GM18508 (cell line): ENCODE measurements at regions not wholly inside any gene's neighbourhood (a gene's known extent, or its start where the extent isn't known, plus 50 kb on each side); places are given as distances from the start of the nearest gene placed in this dataset.

ENCODE experiments used
- ATAC-seq: cut with Tn5 transposase; IDR thresholded peaks from one replicate; pipeline ENCODE4 v1.9.1; 2021; ENCODE audit warnings: moderate number of reproducible peaks; ENCODE audit not compliant: insufficient read depth, unreplicated experiment

GRCh38 chr5:66454186-66455078 lies 141.8 kb upstream of the MAST4 start:
- ATAC-seq: no peak

DNA sequence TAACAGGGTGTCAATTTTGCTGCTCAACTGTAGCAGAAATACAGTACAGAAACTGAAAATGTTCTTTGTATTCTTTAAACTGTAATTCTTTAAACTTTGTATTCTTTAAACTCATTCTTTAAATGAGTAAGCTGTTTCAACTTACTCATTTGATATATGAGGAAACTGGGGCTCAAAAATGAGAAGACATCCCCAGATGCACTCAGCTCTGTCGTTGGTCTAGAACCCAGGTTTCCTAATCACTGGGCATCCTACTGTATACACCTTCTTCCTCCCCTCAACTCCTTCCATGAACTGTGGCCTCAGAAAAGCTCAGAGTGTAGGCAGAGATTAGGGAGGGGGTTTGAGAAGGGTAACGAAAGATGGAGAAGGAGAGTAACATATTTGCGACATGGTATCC lies 136.5 kb upstream of the MAST4 start:
- ATAC-seq: no peak

DNA sequence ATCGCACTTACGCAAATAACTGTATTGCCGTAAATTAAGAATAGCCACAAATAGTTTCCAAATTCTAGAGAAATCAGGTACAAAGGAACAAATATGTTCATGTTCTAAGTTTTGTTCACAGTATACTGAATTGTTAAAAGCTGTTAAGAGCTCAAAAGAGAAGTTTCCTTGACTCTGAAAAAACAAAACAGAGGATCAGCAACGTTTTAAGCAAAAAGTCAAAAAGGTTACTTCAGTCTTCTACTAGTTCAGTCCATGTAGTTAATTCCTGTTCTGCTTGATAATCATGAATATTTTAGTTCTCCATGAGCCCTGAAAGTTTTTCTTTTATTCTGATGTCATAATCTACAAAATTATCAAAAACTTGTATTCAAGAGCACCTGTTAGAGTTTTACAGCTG lies 128.6 kb upstream of the MAST4 start:
- no peak for ATAC-seq

GRCh38 chr5:66469684-66470083 lies 126.5 kb upstream of the MAST4 start:
- ATAC-seq: no peak

DNA sequence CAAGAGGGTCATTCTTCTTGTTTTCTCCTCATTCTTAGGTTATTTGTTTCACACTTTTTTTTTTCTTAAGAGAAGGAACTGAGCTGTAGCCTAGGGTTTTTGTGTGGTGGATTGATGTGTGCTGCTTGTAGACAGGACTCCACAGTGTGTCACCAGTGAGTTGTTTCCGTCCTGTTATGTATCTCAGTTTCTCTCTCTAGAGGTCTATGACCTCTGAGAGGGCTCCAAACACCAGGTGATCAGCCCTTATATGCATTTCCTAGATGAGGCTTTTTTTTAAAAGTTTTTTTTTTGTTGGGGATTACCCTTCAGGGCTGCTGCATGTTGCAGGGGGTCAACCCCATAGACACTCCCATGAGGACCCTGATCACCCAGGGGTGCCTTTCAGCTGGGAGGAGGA lies 124.2 kb upstream of the MAST4 start:
- no peak for ATAC-seq

DNA sequence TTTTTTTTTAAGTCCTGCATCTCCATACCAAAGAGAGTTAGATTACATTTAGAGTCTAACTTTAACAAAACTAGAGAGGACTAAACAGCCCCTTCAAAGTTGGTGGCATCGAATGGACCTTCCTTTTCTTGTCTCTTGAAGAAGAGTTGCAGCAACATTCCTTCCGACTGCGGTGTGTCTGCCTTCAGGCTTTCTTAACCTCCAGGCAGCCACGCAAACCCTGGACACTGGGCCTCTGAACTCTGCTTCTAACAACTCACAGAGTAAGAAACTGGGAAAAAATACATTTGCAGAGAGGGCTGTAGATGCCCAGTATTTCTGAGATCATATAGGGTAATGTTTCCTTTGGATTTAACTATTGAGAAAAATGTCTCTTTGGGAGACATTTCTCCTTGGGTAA lies 120.5 kb upstream of the MAST4 start:
- no peak for ATAC-seq

DNA sequence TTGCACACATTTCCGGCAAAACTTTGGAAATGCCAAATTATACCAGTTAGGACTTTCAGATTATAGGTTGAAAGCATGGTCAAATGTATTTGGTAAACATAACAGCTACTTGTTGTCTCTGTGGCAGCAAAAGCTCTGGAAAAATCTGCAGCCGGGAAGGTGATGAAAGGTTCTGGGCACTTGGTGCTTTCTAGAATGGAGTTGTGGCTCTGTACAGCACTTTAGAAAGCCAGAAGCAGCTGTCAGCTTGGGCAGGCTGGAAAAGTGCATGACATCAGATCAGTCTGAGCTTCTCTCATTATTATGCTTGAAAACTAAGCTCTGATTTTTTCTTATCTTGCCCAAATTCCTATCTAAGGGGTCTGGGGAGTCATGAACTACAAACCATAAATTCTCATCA lies 118.6 kb upstream of the MAST4 start:
- no peak for ATAC-seq

DNA sequence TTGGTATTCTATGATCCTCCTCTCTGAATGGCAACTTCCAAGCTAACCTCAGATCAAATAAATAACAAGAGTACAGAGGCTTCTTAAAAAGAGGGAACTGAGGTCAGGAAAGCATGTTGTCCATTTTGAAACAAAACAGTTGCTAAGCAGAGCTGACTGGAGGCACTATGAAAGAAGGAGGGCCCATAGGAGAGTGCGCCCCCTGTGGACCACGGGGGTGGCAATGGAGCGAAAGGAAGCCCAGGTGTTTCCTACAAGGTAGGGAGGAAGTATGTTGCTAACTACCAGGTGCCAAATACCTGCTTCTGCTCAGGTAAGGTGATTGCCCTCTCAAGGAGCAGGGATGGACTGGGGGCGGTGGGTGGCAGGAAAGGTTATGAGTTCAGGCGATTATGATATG lies 101.8 kb upstream of the MAST4 start:
- no peak for ATAC-seq

DNA sequence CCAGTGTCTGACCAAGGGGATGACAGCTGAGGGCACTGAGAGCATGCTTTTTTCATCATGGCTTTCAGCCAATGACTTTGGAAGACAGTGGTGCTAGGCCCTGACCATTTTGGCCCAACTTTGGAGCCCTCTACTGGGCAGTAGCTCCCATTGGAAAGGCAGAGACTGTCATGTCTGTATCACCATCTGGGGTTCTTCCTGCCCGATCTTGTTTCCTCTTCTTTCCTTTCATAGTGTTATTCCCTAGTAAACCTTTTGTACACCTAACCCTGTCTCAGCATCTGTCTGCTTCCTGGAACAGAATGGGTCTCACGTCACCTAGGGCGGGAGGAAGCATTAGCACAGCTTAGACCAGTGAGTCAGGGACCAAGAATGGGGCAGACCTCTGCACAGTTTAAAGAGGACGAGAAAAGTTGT lies 97.4 kb upstream of the MAST4 start:
- ATAC-seq: no peak

DNA sequence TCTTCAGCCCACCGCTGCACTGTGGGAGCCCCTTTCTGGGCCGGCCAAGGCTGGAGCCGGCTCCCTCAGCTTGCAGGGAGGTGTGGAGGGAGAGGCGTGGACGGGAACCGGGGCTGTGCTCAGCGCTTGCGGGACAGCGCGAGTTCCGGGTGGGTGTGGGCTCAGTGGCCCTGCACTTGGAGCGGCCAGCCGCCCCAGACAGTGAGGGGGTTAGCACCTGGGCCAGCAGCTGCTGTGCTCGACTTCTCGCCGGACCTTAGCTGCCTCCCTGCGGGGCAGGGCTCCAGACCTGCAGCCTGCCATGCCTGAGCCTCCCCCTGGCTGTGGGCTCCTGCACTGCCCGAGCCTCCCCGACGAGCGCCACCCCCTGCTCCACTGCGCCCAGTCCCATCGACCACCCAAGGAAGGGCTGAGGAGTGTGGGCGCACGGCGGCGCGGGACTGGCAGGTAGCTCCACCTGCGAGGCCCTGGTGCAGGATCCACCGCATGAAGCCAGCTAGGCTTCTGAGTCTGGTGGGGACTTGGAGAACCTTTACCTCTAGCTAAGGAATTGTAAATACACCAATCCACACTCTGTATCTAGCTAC lies 92.9 kb upstream of the MAST4 start:
- no peak for ATAC-seq

GRCh38 chr5:66507106-66507505 lies 89.1 kb upstream of the MAST4 start:
- no peak for ATAC-seq

DNA sequence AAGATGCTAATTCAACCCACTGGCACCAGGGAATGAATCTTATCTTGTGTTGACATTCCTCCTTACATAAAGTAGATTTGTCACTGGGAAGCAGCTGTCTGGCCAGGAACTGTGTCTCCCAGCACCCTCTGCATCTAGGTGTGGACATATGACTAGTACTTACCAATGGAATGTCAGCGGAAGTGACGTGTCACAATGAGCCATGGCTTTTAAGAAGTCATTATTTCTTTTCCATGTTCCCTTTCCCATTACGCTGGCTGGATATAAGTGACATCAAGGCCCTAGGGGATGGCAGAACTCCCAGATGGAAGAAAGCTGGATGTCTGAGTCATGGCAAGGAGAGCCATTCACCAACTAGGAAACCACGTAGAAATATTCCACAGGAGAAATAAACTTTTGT lies 84.7 kb upstream of the MAST4 start:
- no peak for ATAC-seq

GRCh38 chr5:66513130-66513529 lies 83.1 kb upstream of the MAST4 start:
- ATAC-seq: no peak

GRCh38 chr5:66515209-66515608 lies 81.0 kb upstream of the MAST4 start:
- no peak for ATAC-seq

DNA sequence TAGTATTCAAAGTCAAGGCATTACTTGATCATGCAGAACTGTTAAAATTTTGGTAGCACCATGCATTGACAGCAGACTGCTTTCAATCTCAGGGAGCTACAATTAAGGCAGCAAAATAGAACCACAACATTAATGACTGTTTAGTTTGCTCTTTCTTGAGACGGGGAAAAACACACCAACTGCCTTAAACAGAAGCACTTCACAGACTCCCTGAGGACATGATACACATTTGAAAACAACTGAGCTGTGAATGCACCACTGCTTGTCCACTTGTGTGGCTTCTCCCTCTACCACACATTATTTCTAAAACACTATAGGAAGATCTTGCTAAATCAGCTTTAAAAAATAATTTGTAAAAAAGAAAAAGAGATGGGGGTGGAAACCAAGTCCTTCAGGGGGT lies 79.6 kb upstream of the MAST4 start:
- ATAC-seq: no peak

DNA sequence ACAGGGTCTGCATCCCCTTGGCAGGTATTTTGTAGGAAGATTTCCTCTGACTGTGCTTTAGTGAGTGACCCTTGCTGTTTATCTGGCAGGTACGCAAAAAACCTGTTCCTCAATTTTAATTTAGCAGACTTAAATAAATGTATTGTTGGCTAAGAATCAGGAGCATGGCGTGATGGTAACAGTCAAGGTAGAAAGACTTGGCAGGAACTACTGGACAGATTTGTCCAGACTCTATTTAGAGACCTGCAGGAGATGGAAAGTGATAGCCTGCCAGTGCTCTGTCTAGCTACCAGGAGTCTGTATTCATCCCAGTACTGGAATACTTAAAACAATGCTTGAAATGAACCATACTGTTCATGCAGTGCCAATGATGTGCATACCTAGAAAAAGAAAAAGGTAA lies 78.8 kb upstream of the MAST4 start:
- no peak for ATAC-seq

DNA sequence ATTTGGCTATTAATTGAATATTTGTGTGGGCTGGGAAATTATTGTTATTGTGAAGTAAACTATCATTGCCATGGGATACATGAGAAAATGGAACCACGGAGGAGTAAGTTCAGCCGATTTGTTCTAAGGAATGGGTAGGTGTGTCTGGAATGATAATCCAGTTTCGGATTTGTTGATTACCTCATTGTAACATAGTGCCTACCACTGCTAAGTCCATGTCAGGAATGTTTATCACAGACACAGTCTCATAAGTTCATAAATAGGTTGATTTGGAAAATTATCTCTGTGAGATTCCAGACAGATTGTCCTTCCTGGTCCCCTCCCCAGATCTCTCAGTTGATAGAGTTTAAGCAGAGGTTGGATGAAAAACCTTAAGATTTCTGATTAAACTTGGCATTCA lies 78.1 kb upstream of the MAST4 start:
- no peak for ATAC-seq

- no peak for ATAC-seq
Observed at GRCh38 chr5:66518753-66519152, 77.4 kb upstream of the MAST4 start.

GRCh38 chr5:66519626-66520025 lies 76.6 kb upstream of the MAST4 start:
- ATAC-seq: no peak

DNA sequence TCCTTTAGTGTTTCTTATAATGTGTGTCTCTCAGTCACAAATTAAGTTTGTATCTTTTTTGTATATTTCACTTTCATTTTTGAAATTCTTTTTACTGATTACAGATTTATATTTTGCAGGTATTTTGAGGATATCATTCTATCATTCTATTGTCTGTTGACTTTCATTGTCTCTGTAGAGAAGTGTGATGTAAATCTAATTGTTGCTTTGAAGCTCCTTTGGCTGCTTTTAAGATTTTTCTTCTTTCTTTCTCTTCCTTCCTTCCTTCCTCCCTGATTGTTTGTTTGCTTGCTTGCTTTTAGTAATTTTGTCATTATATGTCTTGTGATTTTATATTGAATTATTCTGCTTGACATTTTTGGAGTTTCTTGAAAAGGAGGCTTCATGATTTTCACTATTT lies 75.3 kb upstream of the MAST4 start:
- ATAC-seq: no peak

DNA sequence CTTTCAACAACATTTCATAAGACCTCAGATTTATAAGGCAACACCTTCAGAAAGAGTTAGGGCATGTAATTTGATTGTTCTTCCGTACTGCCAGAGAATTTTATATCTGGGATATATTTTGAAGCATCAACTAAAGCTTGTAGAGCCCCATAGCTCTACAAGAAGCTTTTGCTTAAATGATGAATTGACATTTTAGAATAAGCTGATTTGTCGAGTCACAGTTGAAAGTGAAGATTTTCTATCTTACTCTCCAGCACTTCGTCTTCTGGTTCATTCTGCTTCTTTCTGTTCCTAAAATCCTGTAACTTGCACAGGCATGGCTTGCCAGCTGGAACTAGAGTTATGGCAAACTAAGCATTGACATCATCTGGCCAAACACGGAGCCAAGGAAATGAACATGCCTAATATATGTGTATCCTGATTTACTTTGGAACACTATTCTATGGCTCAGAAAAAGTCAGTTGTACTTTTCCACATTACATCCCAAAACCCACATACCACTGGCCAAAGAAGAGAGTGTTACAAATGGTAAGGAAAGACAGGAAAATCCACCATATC lies 68.6 kb upstream of the MAST4 start:
- ATAC-seq: no peak

DNA sequence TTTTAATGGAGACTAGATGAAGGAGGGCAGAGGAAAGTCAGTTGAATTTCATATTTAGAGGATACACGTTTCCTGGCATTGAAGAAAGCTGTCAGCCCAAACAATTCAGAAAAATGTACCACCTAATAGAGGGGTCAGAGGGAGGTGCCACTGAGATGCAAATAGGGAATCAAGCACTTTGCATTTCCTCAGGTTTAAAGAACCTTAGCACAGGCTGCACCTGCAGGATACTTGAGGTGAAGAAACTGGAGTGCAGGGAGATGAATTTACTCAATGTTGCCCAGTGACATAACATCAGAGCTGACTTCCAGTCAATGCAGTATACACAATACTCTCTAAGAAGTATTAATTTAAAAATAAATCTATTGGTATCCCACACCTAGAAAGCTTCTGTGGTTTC lies 67.0 kb upstream of the MAST4 start:
- ATAC-seq: no peak
